ENCODE measurements at regions not wholly inside any gene's neighbourhood (a gene's known extent, or its start where the extent isn't known, plus 50 kb on each side); places are given as distances from the start of the nearest gene placed in this dataset.

DNA sequence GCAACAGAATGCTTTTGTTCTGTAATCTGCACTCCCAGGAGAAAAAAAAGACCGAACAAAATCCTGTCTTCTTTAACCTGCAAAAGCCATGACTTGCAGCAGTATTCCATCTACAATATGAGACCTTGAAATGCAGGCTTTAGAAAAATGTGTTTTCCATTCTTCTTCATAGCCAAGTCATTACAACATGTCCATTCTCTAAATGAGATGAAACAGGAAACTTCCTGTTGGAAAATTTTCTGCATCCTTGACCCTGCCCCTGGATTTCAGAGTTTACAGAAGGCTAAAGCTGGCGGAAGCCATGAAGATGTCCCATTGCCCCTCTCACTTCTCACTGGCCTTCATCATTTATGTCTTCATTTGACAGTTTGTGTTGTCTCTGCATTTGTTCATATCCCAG, 546.4 kb downstream of the TNS3 start:
- no peak for TF ChIP-seq JUND (IDR thresholded peaks at IDR 0.05)
- no peak for TF ChIP-seq RAD21 (IDR thresholded peaks at IDR 0.05; ENCODE audit: low read depth)
- no peak for TF ChIP-seq FOSL1 (IDR thresholded peaks at IDR 0.05; ENCODE audit: low read depth)
- no peak for TF ChIP-seq TCF7L2 (IDR thresholded peaks at IDR 0.05; ENCODE audit: borderline replicate concordance, extremely low read depth, insufficient read depth, insufficient read length)
- TF ChIP-seq CTCF (IDR thresholded peaks at IDR 0.05 in 2 of 3, conservative IDR thresholded peaks at IDR 0.05 in 1 of 3; ENCODE audit: borderline replicate concordance in 1 of 3, insufficient read depth in 1 of 3, low read depth in 2 of 3, low read length in 2 of 3) = no peak
- TF ChIP-seq CEBPB (IDR thresholded peaks at IDR 0.05; ENCODE audit: low read depth) = no peak
- no peak for TF ChIP-seq YY1 (IDR thresholded peaks at IDR 0.05; ENCODE audit: extremely low read depth, insufficient replicate concordance, low read depth, low read length)
- TF ChIP-seq CBX3 (IDR thresholded peaks at IDR 0.05; ENCODE audit: low read depth) = no peak
- TF ChIP-seq ATF3 (IDR thresholded peaks at IDR 0.05) = no peak
- no peak for TF ChIP-seq SP1 (IDR thresholded peaks at IDR 0.05; ENCODE audit: low read depth)
- no peak for TF ChIP-seq ZBTB33 (IDR thresholded peaks at IDR 0.05; ENCODE audit: extremely low read depth, insufficient replicate concordance, low read length)
- no peak for TF ChIP-seq ZFX (IDR thresholded peaks at IDR 0.05)
- TF ChIP-seq EZH2 (IDR thresholded peaks at IDR 0.05) = no peak
- DNase-seq (ENCODE audit: low read depth, low spot score) = no peak
- Histone ChIP-seq H2AFZ (ENCODE audit: low read depth, low read length, poor library complexity, severe bottlenecking) (no peak overlapping the region), H3K27me3 (ENCODE audit: insufficient read depth, low read length) (no peaks in the 10 kb centered on the region), H3K79me2 (ENCODE audit: insufficient read depth, low read length) (no peaks in the 10 kb centered on the region), H4K20me1 (ENCODE audit: insufficient read depth) (no peaks in the 10 kb centered on the region), H3K4me2 (ENCODE audit: low read length) (no peak overlapping the region), H3K4me1 (ENCODE audit: control insufficient read depth in 1 of 2, insufficient read depth in 2 of 2, low read length in 2 of 2) (no peaks in the 10 kb centered on the region), H3K9ac (ENCODE audit: low read length) (no peak overlapping the region), H3K9me2 (ENCODE audit: insufficient read depth) (no peaks in the 10 kb centered on the region), H3K4me3 (replicated peaks in 1 of 2; ENCODE audit: low read depth in 1 of 2, low read length in 2 of 2) (no peak overlapping the region), H3K36me3 (ENCODE audit: control insufficient read depth in 1 of 2, insufficient read depth in 2 of 2, low read length in 2 of 2) (no peaks in the 10 kb centered on the region), H3K27ac (ENCODE audit: low read depth, low read length) (no peak overlapping the region), H3K9me3 (ENCODE audit: control insufficient read depth in 1 of 2, insufficient read depth in 1 of 2, low read depth in 1 of 2, low read length in 2 of 2) (no peaks in the 10 kb centered on the region)
- RAD21 ChIA-PET (ENCODE audit: low non-redundant PET in 1 of 2, low total read pairs in 2 of 2, uncharacterized antibody in 2 of 2, unreplicated experiment in 2 of 2) = no interaction called here
- no peak for ATAC-seq
- intact Hi-C loops (cut with micrococcal nuclease) = no loop called here
- BruUV-seq (replicated peaks) = no TSS peak
- CTCF ChIA-PET = no interaction called here
- POLR2A ChIA-PET = no interaction called here
